ENCODE measurements at regions not wholly inside any gene's neighbourhood (a gene's known extent, or its start where the extent isn't known, plus 50 kb on each side); places are given as distances from the start of the nearest gene placed in this dataset.

- H3K4me3 ChIP-seq (replicated peaks in 1 of 3; ENCODE audit: insufficient read depth in 1 of 3, low read depth in 2 of 3, low read length in 3 of 3): no peak overlapping the region
- POLR2A ChIA-PET: no interaction called here
- BruUV-seq (replicated peaks): no TSS peak
- H3K79me2 ChIP-seq (ENCODE audit: insufficient read depth, low read length): peaks cover 29% of the 10 kb centered on the region
- H3K9me3 ChIP-seq (ENCODE audit: low read length): no peaks in the 10 kb centered on the region
- in situ Hi-C loops (cut with HindIII; ENCODE audit: extremely low pct_ligation_motif_present, low pct_unique_long_range_greater_than_20kb): no loop called here
- no peaks in the 10 kb centered on the region for H3K27me3 ChIP-seq (ENCODE audit: control insufficient read depth in 1 of 2, insufficient read depth in 2 of 2, low read length in 2 of 2)
- H3K4me2 ChIP-seq (ENCODE audit: low read depth, low read length): no peak overlapping the region
- intact Hi-C loops (cut with micrococcal nuclease; ENCODE audit: unreplicated experiment): loop anchor here (2.0 kb wide), 1 partner anchor 241 kb away; no protein-coding TSS in a partner anchor
- ATAC-seq (no peak), FAIRE-seq (no peak), DNase-seq (ENCODE audit: low spot score) (no peak)
- peaks cover 10% of the 10 kb centered on the region; the same call in 1 of the 2 replicates for H3K4me1 ChIP-seq (ENCODE audit: insufficient read depth, low read length)
- H3K27ac ChIP-seq (ENCODE audit: extremely low read length, insufficient read depth, low read length): no peak overlapping the region
- WGBS (ENCODE audit: low lambda C conversion rate): 99% methylated on average over 2 of the region's 2 CpGs
- H3K36me3 ChIP-seq (replicated peaks in 1 of 2; ENCODE audit: control insufficient read depth in 1 of 2, insufficient read depth in 2 of 2, low read length in 2 of 2): peaks cover 2 to 14% of the 10 kb centered on the region in 2 experiments; a peak in 3 of 5 replicates
- CTCF ChIA-PET (ENCODE audit: low intra/inter-chr PET ratio, low total read pairs): no interaction called here
- no peak overlapping the region for H2AFZ ChIP-seq (ENCODE audit: low read length)
- peaks cover 6% of the 10 kb centered on the region for H4K20me1 ChIP-seq (ENCODE audit: insufficient read depth, low read length)
- TF ChIP-seq LRRFIP1 (CRISPR knock-in tag; conservative IDR thresholded peaks at IDR 0.05) (no peak), ZNF740 (CRISPR knock-in tag; IDR thresholded peaks at IDR 0.05) (no peak), ZBTB21 (CRISPR knock-in tag; IDR thresholded peaks at IDR 0.05) (no peak), EHMT2 (IDR thresholded peaks at IDR 0.05; ENCODE audit: borderline replicate concordance, low read depth, low read length) (no peak), LCORL (IDR thresholded peaks at IDR 0.05) (no peak), LCORL (CRISPR knock-in tag; IDR thresholded peaks at IDR 0.05) (no peak), MBD4 (IDR thresholded peaks at IDR 0.05; ENCODE audit: borderline replicate concordance, low read length) (no peak), ZNF136 (CRISPR knock-in tag; IDR thresholded peaks at IDR 0.05; ENCODE audit: low read depth) (no peak), RBM22 (optimal IDR thresholded peaks at IDR 0.05; ENCODE audit: low read length) (no peak), ZNF446 (CRISPR knock-in tag; IDR thresholded peaks at IDR 0.05) (no peak), PHB2 (IDR thresholded peaks at IDR 0.05; ENCODE audit: partially characterized antibody) (no peak), HNRNPK (IDR thresholded peaks at IDR 0.05; ENCODE audit: low read depth, low read length, poor library complexity, severe bottlenecking) (no peak), FOXA1 (IDR thresholded peaks at IDR 0.05) (no peak), FOXA1 (CRISPR knock-in tag; IDR thresholded peaks at IDR 0.05) (no peak), ZFP36L1 (CRISPR knock-in tag; IDR thresholded peaks at IDR 0.05) (no peak), ZNF616 (CRISPR knock-in tag; IDR thresholded peaks at IDR 0.05; ENCODE audit: low read depth) (no peak), CEBPG (CRISPR knock-in tag; IDR thresholded peaks at IDR 0.05) (no peak), RAD51 (IDR thresholded peaks at IDR 0.05; ENCODE audit: borderline replicate concordance) (no peak), MAZ (IDR thresholded peaks at IDR 0.05; ENCODE audit: borderline replicate concordance, low read depth, low read length) (no peak), MAZ (CRISPR knock-in tag; IDR thresholded peaks at IDR 0.05; ENCODE audit: low read depth) (no peak), JARID2 (CRISPR knock-in tag; IDR thresholded peaks at IDR 0.05; ENCODE audit: insufficient replicate concordance) (no peak)
- H3K9ac ChIP-seq (ENCODE audit: insufficient read depth, low read depth, low read length): no peak overlapping the region
Observed at GRCh38 chr9:110143950-110144545, 63.9 kb downstream of the C9orf152 start.
